ENCODE measurements at regions not wholly inside any gene's neighbourhood (a gene's known extent, or its start where the extent isn't known, plus 50 kb on each side); places are given as distances from the start of the nearest gene placed in this dataset.

GRCh38 chr16:24645739-24646645, 83.5 kb upstream of the TNRC6A start:
- peak in 1 of 2 donors; percentile 43 for TF ChIP-seq POLR2AphosphoS5 (IDR thresholded peaks at IDR 0.05)
- TF ChIP-seq POLR2A (IDR thresholded peaks at IDR 0.05) = no peak
- no peak for TF ChIP-seq CTCF (IDR thresholded peaks at IDR 0.05)
- TF ChIP-seq EP300 (IDR thresholded peaks at IDR 0.05) = peak in 1 of 4 donors; percentile 9

Data from upper lobe of left lung (tissue), 4 donors.